ENCODE measurements at regions not wholly inside any gene's neighbourhood (a gene's known extent, or its start where the extent isn't known, plus 50 kb on each side); places are given as distances from the start of the nearest gene placed in this dataset.

DNA sequence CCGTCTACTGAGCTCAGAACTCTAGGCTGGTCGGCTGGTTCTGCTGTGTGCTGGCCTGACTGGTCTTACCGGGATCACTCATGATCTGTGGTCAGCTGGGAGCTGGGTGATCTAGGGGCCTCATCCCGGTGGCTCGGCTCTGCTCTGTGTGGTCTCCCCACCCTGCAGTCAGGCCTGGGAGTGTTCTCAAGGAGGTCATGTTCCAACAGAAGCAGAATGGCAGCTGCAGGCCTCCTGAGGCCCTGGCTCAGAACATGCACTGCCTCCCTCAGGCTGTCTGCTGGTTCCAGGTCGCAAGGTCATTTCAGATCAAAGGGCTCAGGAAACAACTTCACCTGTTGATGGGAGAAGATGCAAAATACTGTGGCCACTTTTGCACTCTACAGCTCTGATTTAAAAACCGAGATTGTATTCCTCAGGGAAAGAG, 81.1 kb upstream of the RFX8 start:
- WGBS = 79% methylated on average over 7 of the region's 7 CpGs

DNA sequence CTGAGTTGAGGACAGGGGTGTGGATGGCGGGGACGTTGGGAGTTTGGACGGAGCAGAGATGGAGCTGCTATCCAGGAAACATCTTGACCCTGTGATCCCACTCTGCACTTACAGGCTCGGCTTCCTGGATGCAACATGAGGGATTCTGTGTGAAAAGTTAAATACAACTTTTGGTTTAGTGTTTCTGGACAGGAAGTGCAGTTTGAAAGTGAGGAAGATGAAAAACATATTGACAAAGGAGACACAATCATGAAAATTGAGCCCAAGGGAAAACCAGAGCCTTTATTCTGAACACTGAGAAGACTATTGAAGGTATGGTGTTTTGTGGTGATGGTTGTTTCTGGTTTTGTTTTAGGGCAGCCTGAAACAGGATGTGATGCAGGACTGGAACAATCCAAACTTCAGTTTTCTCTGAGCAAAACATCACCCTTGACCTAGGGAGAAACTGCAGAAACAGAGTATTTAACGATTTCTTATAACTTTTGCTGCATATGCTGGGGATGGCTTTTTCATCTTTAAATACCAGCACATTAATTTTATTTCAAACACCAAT, 76.5 kb upstream of the RFX8 start:
- Histone ChIP-seq H3K4me2 (ENCODE audit: low read length, poor library complexity, severe bottlenecking) (no peak overlapping the region), H3K4me3 (ENCODE audit: insufficient read depth in 1 of 2, low read depth in 1 of 2, low read length in 2 of 2) (no peak overlapping the region), H3K14ac (ENCODE audit: low read length in 2 of 2) (no peak overlapping the region), H3K27me3 (ENCODE audit: control insufficient read depth in 1 of 2, insufficient read depth in 1 of 2, low read length in 2 of 2) (no peaks in the 10 kb centered on the region), H3K4ac (ENCODE audit: low read depth in 1 of 2, low read length in 2 of 2) (no peak overlapping the region), H2BK12ac (ENCODE audit: low read length in 2 of 2) (peak overlapping the region in 1 of 2 experiments; percentile 61), H3K79me1 (replicated peaks; ENCODE audit: low read length, poor library complexity, severe bottlenecking) (no peaks in the 10 kb centered on the region), H3K9ac (ENCODE audit: low read length) (no peak overlapping the region), H3K18ac (ENCODE audit: low read depth in 1 of 2, low read length in 2 of 2) (peak overlapping the region in 1 of 2 experiments; percentile 19), H2BK5ac (ENCODE audit: low read depth, low read length, poor library complexity, severe bottlenecking) (no peak overlapping the region), H2BK15ac (ENCODE audit: low read depth, poor library complexity, severe bottlenecking) (no peak overlapping the region), H4K91ac (ENCODE audit: low read length) (no peak overlapping the region), H3K23ac (ENCODE audit: low read length in 2 of 2) (no peak overlapping the region), H3K27ac (ENCODE audit: low read length, poor library complexity, severe bottlenecking) (no peak overlapping the region), H2BK120ac (ENCODE audit: low read depth, low read length) (no peak overlapping the region), H2AFZ (ENCODE audit: low read depth, low read length) (no peak overlapping the region), H4K8ac (ENCODE audit: low read length) (no peak overlapping the region), H2AK5ac (ENCODE audit: low read length, severe bottlenecking) (no peak overlapping the region), H3K4me1 (ENCODE audit: control insufficient read depth, insufficient read depth, low read depth, low read length) (no peaks in the 10 kb centered on the region), H3K36me3 (ENCODE audit: control insufficient read depth in 1 of 2, insufficient read depth in 2 of 2, low read depth in 1 of 2, low read length in 2 of 2) (no peaks in the 10 kb centered on the region), H3K9me3 (ENCODE audit: control insufficient read depth, low read length) (no peaks in the 10 kb centered on the region)
- DNase-seq = peak; percentile 10
- 40% methylated on average over 4 of the region's 5 CpGs for WGBS

More for the DNA sequence above, 81.1 kb upstream of the RFX8 start:
- Histone ChIP-seq H3K27me3 (ENCODE audit: control insufficient read depth in 1 of 2, insufficient read depth in 1 of 2, low read length in 2 of 2) (no peaks in the 10 kb centered on the region), H3K9ac (ENCODE audit: low read length) (no peak overlapping the region), H4K8ac (ENCODE audit: low read length) (no peak overlapping the region), H2AK5ac (ENCODE audit: low read length, severe bottlenecking) (no peak overlapping the region), H3K79me1 (replicated peaks; ENCODE audit: low read length, poor library complexity, severe bottlenecking) (no peaks in the 10 kb centered on the region), H3K4me2 (ENCODE audit: low read length, poor library complexity, severe bottlenecking) (no peak overlapping the region), H3K9me3 (ENCODE audit: control insufficient read depth, low read length) (peaks cover 7% of the 10 kb centered on the region), H3K27ac (ENCODE audit: low read length, poor library complexity, severe bottlenecking) (no peak overlapping the region), H3K4me1 (ENCODE audit: control insufficient read depth, insufficient read depth, low read depth, low read length) (no peaks in the 10 kb centered on the region), H3K14ac (ENCODE audit: low read length in 2 of 2) (no peak overlapping the region), H3K18ac (ENCODE audit: low read depth in 1 of 2, low read length in 2 of 2) (no peak overlapping the region), H2BK120ac (ENCODE audit: low read depth, low read length) (no peak overlapping the region), H3K23ac (ENCODE audit: low read length in 2 of 2) (no peak overlapping the region), H2BK12ac (ENCODE audit: low read length in 2 of 2) (no peak overlapping the region), H3K36me3 (ENCODE audit: control insufficient read depth in 1 of 2, insufficient read depth in 2 of 2, low read depth in 1 of 2, low read length in 2 of 2) (no peaks in the 10 kb centered on the region), H4K91ac (ENCODE audit: low read length) (no peak overlapping the region), H2BK5ac (ENCODE audit: low read depth, low read length, poor library complexity, severe bottlenecking) (no peak overlapping the region), H2AFZ (ENCODE audit: low read depth, low read length) (no peak overlapping the region), H3K4me3 (ENCODE audit: insufficient read depth in 1 of 2, low read depth in 1 of 2, low read length in 2 of 2) (no peak overlapping the region), H3K4ac (ENCODE audit: low read depth in 1 of 2, low read length in 2 of 2) (no peak overlapping the region), H2BK15ac (ENCODE audit: low read depth, poor library complexity, severe bottlenecking) (no peak overlapping the region)
- DNase-seq = no peak

DNA sequence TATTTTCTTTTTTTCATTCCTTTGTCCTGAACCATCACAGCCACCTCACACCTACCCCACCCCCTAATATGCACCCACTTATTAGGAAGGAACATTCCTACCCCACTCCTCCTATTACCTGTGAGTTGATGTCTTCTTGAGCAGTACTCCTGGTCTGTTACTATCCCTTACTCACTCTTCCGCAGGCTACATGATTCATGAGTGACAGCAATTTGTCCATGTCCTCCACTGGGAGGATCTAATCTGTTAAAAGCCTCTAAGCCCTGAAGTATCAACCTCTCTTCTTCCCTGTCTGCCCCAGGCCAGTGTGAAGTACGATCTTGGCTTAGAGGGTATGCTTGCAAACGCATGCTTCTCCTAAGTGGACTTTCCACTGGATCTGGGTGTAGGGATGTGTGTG, 75.6 kb upstream of the RFX8 start:
- H2BK5ac ChIP-seq (ENCODE audit: low read depth, low read length, poor library complexity, severe bottlenecking) = no peak overlapping the region
- no peaks in the 10 kb centered on the region for H3K9me3 ChIP-seq (ENCODE audit: control insufficient read depth, low read length)
- WGBS = 100% methylated on average over 1 of the region's 3 CpGs
- no peak overlapping the region for H4K91ac ChIP-seq (ENCODE audit: low read length)
- no peak for DNase-seq
- no peak overlapping the region for H3K23ac ChIP-seq (ENCODE audit: low read length in 2 of 2)
- H3K18ac ChIP-seq (ENCODE audit: low read depth in 1 of 2, low read length in 2 of 2) = no peak overlapping the region
- no peaks in the 10 kb centered on the region for H3K36me3 ChIP-seq (ENCODE audit: control insufficient read depth in 1 of 2, insufficient read depth in 2 of 2, low read depth in 1 of 2, low read length in 2 of 2)
- no peak overlapping the region for H3K4ac ChIP-seq (ENCODE audit: low read depth in 1 of 2, low read length in 2 of 2)
- H3K79me1 ChIP-seq (replicated peaks; ENCODE audit: low read length, poor library complexity, severe bottlenecking) = no peaks in the 10 kb centered on the region
- H2BK12ac ChIP-seq (ENCODE audit: low read length in 2 of 2) = no peak overlapping the region
- no peak overlapping the region for H2AFZ ChIP-seq (ENCODE audit: low read depth, low read length)
- H2BK15ac ChIP-seq (ENCODE audit: low read depth, poor library complexity, severe bottlenecking) = no peak overlapping the region
- H2AK5ac ChIP-seq (ENCODE audit: low read length, severe bottlenecking) = no peak overlapping the region
- no peak overlapping the region for H4K8ac ChIP-seq (ENCODE audit: low read length)
- no peak overlapping the region for H3K4me3 ChIP-seq (ENCODE audit: insufficient read depth in 1 of 2, low read depth in 1 of 2, low read length in 2 of 2)
- no peaks in the 10 kb centered on the region for H3K27me3 ChIP-seq (ENCODE audit: control insufficient read depth in 1 of 2, insufficient read depth in 1 of 2, low read length in 2 of 2)
- H3K4me1 ChIP-seq (ENCODE audit: control insufficient read depth, insufficient read depth, low read depth, low read length) = no peaks in the 10 kb centered on the region
- H3K4me2 ChIP-seq (ENCODE audit: low read length, poor library complexity, severe bottlenecking) = no peak overlapping the region
- no peak overlapping the region for H3K9ac ChIP-seq (ENCODE audit: low read length)
- no peak overlapping the region for H2BK120ac ChIP-seq (ENCODE audit: low read depth, low read length)
- no peak overlapping the region for H3K27ac ChIP-seq (ENCODE audit: low read length, poor library complexity, severe bottlenecking)
- H3K14ac ChIP-seq (ENCODE audit: low read length in 2 of 2) = no peak overlapping the region

DNA sequence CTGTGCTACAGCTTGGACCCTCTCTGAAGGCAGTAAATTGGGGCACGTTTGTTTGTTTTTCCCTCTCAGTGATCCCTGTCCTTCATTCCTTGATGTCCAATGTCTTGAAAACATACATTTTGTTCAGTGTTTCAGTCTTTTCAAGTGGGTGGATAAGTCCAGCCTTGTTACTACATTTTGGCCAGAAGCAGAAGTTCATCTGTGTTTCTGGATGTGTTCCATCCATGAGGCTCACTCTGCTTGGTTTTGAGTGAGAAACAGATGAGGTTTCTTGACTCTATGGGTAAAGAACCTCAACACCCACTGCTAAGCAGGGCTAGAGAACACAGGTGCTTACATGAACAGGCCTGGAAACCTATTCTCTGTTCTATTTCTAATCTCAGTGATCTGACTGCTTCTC, 74.5 kb upstream of the RFX8 start:
- DNase-seq = no peak
- Histone ChIP-seq H2AK5ac (ENCODE audit: low read length, severe bottlenecking) (no peak overlapping the region), H2BK5ac (ENCODE audit: low read depth, low read length, poor library complexity, severe bottlenecking) (no peak overlapping the region), H3K4me3 (ENCODE audit: insufficient read depth in 1 of 2, low read depth in 1 of 2, low read length in 2 of 2) (no peak overlapping the region), H3K14ac (ENCODE audit: low read length in 2 of 2) (no peak overlapping the region), H3K23ac (ENCODE audit: low read length in 2 of 2) (no peak overlapping the region), H3K9ac (ENCODE audit: low read length) (no peak overlapping the region), H3K4me1 (ENCODE audit: control insufficient read depth, insufficient read depth, low read depth, low read length) (no peaks in the 10 kb centered on the region), H2BK12ac (ENCODE audit: low read length in 2 of 2) (no peak overlapping the region), H4K91ac (ENCODE audit: low read length) (no peak overlapping the region), H3K18ac (ENCODE audit: low read depth in 1 of 2, low read length in 2 of 2) (no peak overlapping the region), H2AFZ (ENCODE audit: low read depth, low read length) (no peak overlapping the region), H2BK120ac (ENCODE audit: low read depth, low read length) (no peak overlapping the region), H3K27ac (ENCODE audit: low read length, poor library complexity, severe bottlenecking) (no peak overlapping the region), H3K4ac (ENCODE audit: low read depth in 1 of 2, low read length in 2 of 2) (no peak overlapping the region), H4K8ac (ENCODE audit: low read length) (no peak overlapping the region), H2BK15ac (ENCODE audit: low read depth, poor library complexity, severe bottlenecking) (no peak overlapping the region), H3K4me2 (ENCODE audit: low read length, poor library complexity, severe bottlenecking) (no peak overlapping the region), H3K9me3 (ENCODE audit: control insufficient read depth, low read length) (no peaks in the 10 kb centered on the region), H3K27me3 (ENCODE audit: control insufficient read depth in 1 of 2, insufficient read depth in 1 of 2, low read length in 2 of 2) (no peaks in the 10 kb centered on the region), H3K79me1 (replicated peaks; ENCODE audit: low read length, poor library complexity, severe bottlenecking) (no peaks in the 10 kb centered on the region), H3K36me3 (ENCODE audit: control insufficient read depth in 1 of 2, insufficient read depth in 2 of 2, low read depth in 1 of 2, low read length in 2 of 2) (no peaks in the 10 kb centered on the region)
- WGBS = no CpG with 5 or more reads among the region's 1 CpG
